HG02870 (cell line): ENCODE measurements at regions not wholly inside any gene's neighbourhood (a gene's known extent, or its start where the extent isn't known, plus 50 kb on each side); places are given as distances from the start of the nearest gene placed in this dataset.

Experiments
- ATAC-seq: cut with Tn5 transposase; IDR thresholded peaks from one replicate; pipeline ENCODE4 v1.9.1; 2021; ENCODE audit warnings: mild to moderate bottlenecking, moderate library complexity; ENCODE audit not compliant: unreplicated experiment

GRCh38 chr1:229042482-229042881 lies 228.4 kb upstream of the RAB4A start:
- ATAC-seq, result no peak

- ATAC-seq, result no peak
Measured at GRCh38 chr1:229043115-229043514, 227.8 kb upstream of the RAB4A start.

- ATAC-seq, result no peak
Measured at GRCh38 chr1:229046251-229046853, 224.6 kb upstream of the RAB4A start.

- no peak for ATAC-seq
Measured at GRCh38 chr1:229047161-229047839, 223.6 kb upstream of the RAB4A start.

GRCh38 chr1:229047840-229048620 lies 222.9 kb upstream of the RAB4A start:
- no peak for ATAC-seq

- ATAC-seq, result no peak
Measured at GRCh38 chr1:229048896-229049295, 222.0 kb upstream of the RAB4A start.

GRCh38 chr1:229056046-229056445 lies 214.9 kb upstream of the RAB4A start:
- ATAC-seq, result no peak

- ATAC-seq, result no peak
Measured at GRCh38 chr1:229058111-229058561, 212.8 kb upstream of the RAB4A start.

- ATAC-seq, result no peak
Measured at GRCh38 chr1:229058729-229059128, 212.2 kb upstream of the RAB4A start.

GRCh38 chr1:229059671-229060539 lies 211.0 kb upstream of the RAB4A start:
- ATAC-seq, result no peak

GRCh38 chr1:229062135-229062534 lies 208.8 kb upstream of the RAB4A start:
- ATAC-seq, result no peak

GRCh38 chr1:229063154-229063773 lies 207.6 kb upstream of the RAB4A start:
- ATAC-seq, result no peak

- ATAC-seq, result no peak
Measured at GRCh38 chr1:229064320-229065168, 206.4 kb upstream of the RAB4A start.

- no peak for ATAC-seq
Measured at GRCh38 chr1:229065613-229066012, 205.3 kb upstream of the RAB4A start.

GRCh38 chr1:229066591-229066990 lies 204.3 kb upstream of the RAB4A start:
- ATAC-seq, result no peak

GRCh38 chr1:229067546-229067945 lies 203.4 kb upstream of the RAB4A start:
- ATAC-seq, result no peak

- no peak for ATAC-seq
Measured at GRCh38 chr1:229068270-229068987, 202.5 kb upstream of the RAB4A start.

- ATAC-seq, result no peak
Measured at GRCh38 chr1:229069176-229069575, 201.7 kb upstream of the RAB4A start.

GRCh38 chr1:229070168-229070567 lies 200.7 kb upstream of the RAB4A start:
- no peak for ATAC-seq
